Keratinocyte (primary cell): ENCODE measurements at regions not wholly inside any gene's neighbourhood (a gene's known extent, or its start where the extent isn't known, plus 50 kb on each side); places are given as distances from the start of the nearest gene placed in this dataset.

Source experiments
- EZH2 ChIP-seq: IDR thresholded peaks from one replicate; pipeline ENCODE4 v1.6.1; 2012; ENCODE audit warnings: inconsistent platforms, mild to moderate bottlenecking, low read length, moderate library complexity
- TF ChIP-seq, protein P1 (sequence below), 3 experiments: IDR thresholded peaks in 1 of 3; conservative IDR thresholded peaks in 1 of 3; optimal IDR thresholded peaks in 1 of 3; 2 replicates in 2 of 3; 3 replicates in 1 of 3; pipeline versions ENCODE3 to v1.5.1; 2011; ENCODE audit warnings: low read length in 3 of 3, mild to moderate bottlenecking in 3 of 3, moderate library complexity in 2 of 3, control low read depth in 1 of 3, inconsistent platforms in 1 of 3; ENCODE audit not compliant: insufficient read depth in 2 of 3; ENCODE audit errors: extremely low read depth in 1 of 3

DNA sequence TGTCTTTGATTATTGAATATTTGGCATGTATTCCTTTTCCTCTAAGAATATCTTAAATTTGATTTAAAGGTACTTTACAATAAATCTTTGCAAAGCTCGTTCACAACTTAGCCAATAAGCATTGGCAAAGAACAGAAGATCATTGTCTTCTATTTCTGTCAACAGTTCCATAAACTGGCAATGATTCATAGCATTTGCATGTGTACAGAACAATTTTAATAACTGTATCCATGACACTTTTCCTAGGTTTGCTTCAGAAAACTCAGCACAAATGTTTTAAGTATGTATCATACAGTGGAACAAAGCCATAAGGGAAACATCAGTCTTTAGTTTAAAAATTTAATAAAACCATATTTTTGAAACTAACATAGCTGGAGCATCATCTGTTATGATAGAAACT, 462.7 kb upstream of the RPS6KA3 start:
- TF ChIP-seq, protein P1, sequence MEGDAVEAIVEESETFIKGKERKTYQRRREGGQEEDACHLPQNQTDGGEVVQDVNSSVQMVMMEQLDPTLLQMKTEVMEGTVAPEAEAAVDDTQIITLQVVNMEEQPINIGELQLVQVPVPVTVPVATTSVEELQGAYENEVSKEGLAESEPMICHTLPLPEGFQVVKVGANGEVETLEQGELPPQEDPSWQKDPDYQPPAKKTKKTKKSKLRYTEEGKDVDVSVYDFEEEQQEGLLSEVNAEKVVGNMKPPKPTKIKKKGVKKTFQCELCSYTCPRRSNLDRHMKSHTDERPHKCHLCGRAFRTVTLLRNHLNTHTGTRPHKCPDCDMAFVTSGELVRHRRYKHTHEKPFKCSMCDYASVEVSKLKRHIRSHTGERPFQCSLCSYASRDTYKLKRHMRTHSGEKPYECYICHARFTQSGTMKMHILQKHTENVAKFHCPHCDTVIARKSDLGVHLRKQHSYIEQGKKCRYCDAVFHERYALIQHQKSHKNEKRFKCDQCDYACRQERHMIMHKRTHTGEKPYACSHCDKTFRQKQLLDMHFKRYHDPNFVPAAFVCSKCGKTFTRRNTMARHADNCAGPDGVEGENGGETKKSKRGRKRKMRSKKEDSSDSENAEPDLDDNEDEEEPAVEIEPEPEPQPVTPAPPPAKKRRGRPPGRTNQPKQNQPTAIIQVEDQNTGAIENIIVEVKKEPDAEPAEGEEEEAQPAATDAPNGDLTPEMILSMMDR (optimal IDR thresholded peaks at IDR 0.05 in 1 of 3, IDR thresholded peaks at IDR 0.05 in 1 of 3, conservative IDR thresholded peaks at IDR 0.05 in 1 of 3; ENCODE audit: extremely low read depth in 1 of 3, insufficient read depth in 2 of 3, low read length in 3 of 3) = no peak
- no peak for TF ChIP-seq EZH2
